MV-4-11 (cell line): ENCODE measurements at regions not wholly inside any gene's neighbourhood (a gene's known extent, or its start where the extent isn't known, plus 50 kb on each side); places are given as distances from the start of the nearest gene placed in this dataset.

Experiments
- DNase-seq: peaks from one replicate; lab custom pipeline; 2025; lab: John Stamatoyannopoulos, UW

GRCh38 chr1:61028136-61028535 lies 54.2 kb upstream of the NFIA start:
- DNase-seq = no peak

GRCh38 chr1:61018068-61018467 lies 64.3 kb upstream of the NFIA start:
- peak; percentile 50 for DNase-seq

GRCh38 chr1:61017651-61018050 lies 64.7 kb upstream of the NFIA start:
- DNase-seq = no peak

GRCh38 chr1:61013946-61014667 lies 68.3 kb upstream of the NFIA start:
- no peak for DNase-seq

- no peak for DNase-seq
Measured at GRCh38 chr1:61013189-61013945, 69.0 kb upstream of the NFIA start.

- DNase-seq = no peak
Measured at GRCh38 chr1:61012341-61012761, 70.0 kb upstream of the NFIA start.

- DNase-seq = no peak
Measured at GRCh38 chr1:61011561-61012263, 70.6 kb upstream of the NFIA start.

GRCh38 chr1:61007534-61008364 lies 74.6 kb upstream of the NFIA start:
- DNase-seq = no peak

GRCh38 chr1:61005614-61006580 lies 76.5 kb upstream of the NFIA start:
- DNase-seq = no peak

- peak; percentile 86 for DNase-seq
Measured at GRCh38 chr1:61004262-61005003, 77.9 kb upstream of the NFIA start.

GRCh38 chr1:61000327-61000726 lies 82.0 kb upstream of the NFIA start:
- no peak for DNase-seq

- no peak for DNase-seq
Measured at GRCh38 chr1:60998786-60999185, 83.6 kb upstream of the NFIA start.

GRCh38 chr1:60994828-60995492 lies 87.4 kb upstream of the NFIA start:
- DNase-seq = no peak

GRCh38 chr1:60994369-60994768 lies 88.0 kb upstream of the NFIA start:
- no peak for DNase-seq

- DNase-seq = no peak
Measured at GRCh38 chr1:60992165-60992564, 90.2 kb upstream of the NFIA start.

- DNase-seq = no peak
Measured at GRCh38 chr1:60990714-60991090, 91.7 kb upstream of the NFIA start.

- DNase-seq = no peak
Measured at GRCh38 chr1:60989749-60990713, 92.3 kb upstream of the NFIA start.

GRCh38 chr1:60988891-60989290 lies 93.5 kb upstream of the NFIA start:
- DNase-seq = no peak
